Adrenal gland (tissue), 9 donors: ENCODE measurements at regions not wholly inside any gene's neighbourhood (a gene's known extent, or its start where the extent isn't known, plus 50 kb on each side); places are given as distances from the start of the nearest gene placed in this dataset.

ENCODE experiments used
- DNase-seq, 7 donors: peaks; one replicate each; pipeline ENCODE4 v3.0.0-alpha.2; 2019 to 2020
- H3K27ac ChIP-seq, 5 donors: fragments of 200-600 bp; sonication (generic) in 4 of 5; 1 replicate in 3 of 5; 2 replicates in 2 of 5; pipeline versions ENCODE4 v1.5.1 to v1.8.0; 2016 to 2020; ENCODE audit warnings: mild to moderate bottlenecking in 1 of 5
- H3K27me3 ChIP-seq: fragments of 200-600 bp; 2 replicates; pipeline ENCODE4 v1.8.0; 2021
- H3K36me3 ChIP-seq, 2 donors: fragments of 200-600 bp; replicated peaks in 1 of 2; 1 replicate in 1 of 2; 2 replicates in 1 of 2; pipeline versions ENCODE4 v1.5.1 to v1.8.0; 2018 to 2022
- H3K4me1 ChIP-seq, 2 donors: fragments of 200-600 bp; replicated peaks in 1 of 2; 1 replicate in 1 of 2; 2 replicates in 1 of 2; pipeline versions ENCODE4 v1.5.1 to v1.8.0; 2018 to 2021
- H3K4me3 ChIP-seq, 4 donors: fragments of 200-600 bp; sonication (generic) in 3 of 4; one replicate each; pipeline ENCODE4 v1.5.1; 2016 to 2018
- H3K9me3 ChIP-seq, 3 donors: fragments of 200-600 bp; sonication (generic) in 1 of 3; replicated peaks in 1 of 3; 1 replicate in 2 of 3; 2 replicates in 1 of 3; pipeline versions ENCODE4 v1.5.1 to v1.8.0; 2016 to 2021
- CTCF ChIP-seq, 6 experiments: fragments of 450-650 bp in 4 of 6; fragments of 200-600 bp in 2 of 6; sonication (generic) in 1 of 6; IDR thresholded peaks; 1 replicate in 5 of 6; 2 replicates in 1 of 6; pipeline versions ENCODE4 v1.5.1 to v1.8.0; 2016 to 2021; ENCODE audit warnings: antibody characterized with exemption in 6 of 6, mild to moderate bottlenecking in 2 of 6, moderate library complexity in 1 of 6
- POLR2A ChIP-seq, 2 donors: fragments of 450-650 bp; IDR thresholded peaks; one replicate each; pipeline ENCODE4 v1.6.1; 2017; ENCODE audit warnings: antibody characterized with exemption in 2 of 2, mild to moderate bottlenecking in 2 of 2, moderate library complexity in 1 of 2
- WGBS, 4 donors: extraction: QIAGEN DNeasy Blood & Tissue Kit in 2 of 4; methylation state at CpG; one replicate each; pipeline versions ENCODE4 v1.1.5 to v1.1.7; 2013 to 2017; 5-methylcytosine and 5-hydroxymethylcytosine counted together
- intact Hi-C, 2 donors: fragments of 100-400 bp; cut with DNase I; formaldehyde crosslinking; loops; one replicate each; pipeline versions ENCODE4 v1.14.1 to v1.15.0; 2022 to 2023
- donor health status: healthy with polysubstance abuse.
- donor health status: Bipolar disorder and iron deficiency.
- donor health status: DM: yes; HTN: yes; CAD: no.
- donor health status: DM: no; HTN: no; CAD: no.
- donor health status: DM: no; HTN: no; CAD: no.

DNA sequence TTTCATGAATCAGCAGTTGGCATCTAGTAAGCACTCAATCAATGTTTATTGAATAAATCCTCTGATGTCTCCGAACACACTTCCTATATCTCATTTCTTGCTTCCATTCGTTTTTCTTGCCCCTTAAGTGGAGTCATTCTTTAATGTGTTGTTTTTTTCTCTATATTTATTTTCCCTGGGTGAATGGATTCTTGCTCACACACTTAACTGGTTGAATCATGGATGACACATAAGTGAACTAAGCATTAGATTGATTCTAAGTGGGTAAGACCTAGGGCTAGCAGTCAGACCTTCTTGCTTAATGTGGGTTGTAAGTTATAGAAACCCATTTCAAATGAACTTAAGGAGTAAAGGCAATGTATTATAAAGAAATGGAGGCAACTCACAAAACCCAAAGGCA, 111.1 kb downstream of the RTL3 start:
- H3K4me3 ChIP-seq = no peak overlapping the region
- H3K27ac ChIP-seq = no peak overlapping the region
- TF ChIP-seq POLR2A (IDR thresholded peaks at IDR 0.05) (no peak), CTCF (IDR thresholded peaks at IDR 0.05) (no peak)
- H3K27me3 ChIP-seq = peaks cover 15% of the 10 kb centered on the region
- no peaks in the 10 kb centered on the region for H3K4me1 ChIP-seq
- 47 to 51% (median 50%) methylated on average over 2 of the region's 2 CpGs for WGBS, 4 donors
- no peak for DNase-seq
- intact Hi-C loops = no loop called here
- H3K9me3 ChIP-seq = no peaks in the 10 kb centered on the region
- no peaks in the 10 kb centered on the region for H3K36me3 ChIP-seq

DNA sequence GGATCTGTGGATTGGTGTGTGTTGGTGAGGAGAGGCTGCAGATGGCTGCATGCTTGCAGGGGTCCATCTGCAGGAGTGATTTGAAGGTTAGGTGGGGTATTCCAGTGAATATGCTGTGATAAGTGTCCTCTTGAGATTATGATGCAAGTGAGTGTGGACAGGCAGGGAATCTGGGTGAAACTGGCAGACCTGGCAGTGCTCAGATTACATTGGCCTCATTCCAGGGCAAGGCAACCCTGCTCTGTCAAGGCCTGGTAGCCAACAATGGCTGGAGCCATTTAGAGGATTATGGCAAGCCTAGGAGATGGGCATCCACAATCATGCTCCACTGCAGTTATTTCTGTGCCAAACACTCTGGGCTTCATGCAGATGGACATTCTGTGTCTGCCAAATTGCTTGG, 113.9 kb downstream of the RTL3 start:
- Histone ChIP-seq H3K4me3 (no peak overlapping the region), H3K27ac (no peak overlapping the region), H3K36me3 (no peaks in the 10 kb centered on the region), H3K4me1 (no peaks in the 10 kb centered on the region), H3K27me3 (peaks cover 15% of the 10 kb centered on the region), H3K9me3 (no peaks in the 10 kb centered on the region)
- TF ChIP-seq CTCF (IDR thresholded peaks at IDR 0.05) (no peak), POLR2A (IDR thresholded peaks at IDR 0.05) (no peak)
- intact Hi-C loops = no loop called here
- no peak for DNase-seq

DNA sequence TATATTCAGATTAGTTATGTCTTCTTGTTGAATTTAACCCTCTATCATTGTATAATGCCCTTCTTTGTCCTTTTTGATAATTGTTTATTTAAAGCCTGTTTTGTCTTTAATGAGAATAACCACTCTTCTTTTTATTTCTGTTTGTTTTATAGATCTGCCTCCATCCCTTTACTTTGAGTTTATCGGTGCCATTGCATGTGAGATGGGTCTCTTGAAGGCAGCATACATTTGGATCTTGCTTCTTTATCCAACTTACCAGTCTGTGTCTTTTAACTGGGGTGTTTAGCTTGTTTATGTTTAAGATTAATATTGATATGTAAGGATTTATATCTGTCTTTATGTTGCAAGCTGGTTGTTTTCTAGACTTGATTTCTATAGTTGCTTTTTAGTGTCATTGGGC, 115.8 kb downstream of the RTL3 start:
- TF ChIP-seq POLR2A (IDR thresholded peaks at IDR 0.05) (no peak), CTCF (IDR thresholded peaks at IDR 0.05) (no peak)
- intact Hi-C loops = no loop called here
- 92 to 97% (median 95%) methylated on average over 1 of the region's 1 CpG for WGBS, 4 donors

DNA sequence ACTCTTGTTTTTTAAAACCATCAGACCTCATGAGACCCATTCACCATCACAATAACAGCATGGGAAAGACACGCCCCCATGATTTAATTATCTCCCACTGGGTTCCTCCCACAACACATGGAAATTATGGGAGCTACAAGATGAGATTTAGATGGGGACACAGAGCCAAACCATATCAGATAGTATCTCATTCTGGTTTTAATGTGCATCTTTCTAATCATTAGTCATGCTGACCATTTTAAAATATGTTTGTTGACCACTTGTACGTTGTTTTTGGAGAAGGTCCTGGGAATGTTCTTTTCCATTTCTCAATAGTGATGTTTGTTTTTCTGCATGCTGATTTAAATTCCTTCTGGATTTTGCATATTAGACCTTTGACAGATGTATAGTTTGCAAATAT, 119.0 kb downstream of the RTL3 start:
- intact Hi-C loops = no loop called here
- no peaks in the 10 kb centered on the region for H3K36me3 ChIP-seq
- H3K4me1 ChIP-seq = no peaks in the 10 kb centered on the region
- H3K27ac ChIP-seq = no peak overlapping the region
- H3K4me3 ChIP-seq = no peak overlapping the region
- no peaks in the 10 kb centered on the region for H3K9me3 ChIP-seq
- DNase-seq = no peak
- WGBS, 4 donors = 42 to 79% (median 64%) methylated on average over 2 of the region's 2 CpGs
- no peak for TF ChIP-seq CTCF (IDR thresholded peaks at IDR 0.05)
- TF ChIP-seq POLR2A (IDR thresholded peaks at IDR 0.05) = no peak
- no peaks in the 10 kb centered on the region for H3K27me3 ChIP-seq

More for the DNA sequence above, 115.8 kb downstream of the RTL3 start:
- Histone ChIP-seq H3K9me3 (no peaks in the 10 kb centered on the region), H3K36me3 (no peaks in the 10 kb centered on the region), H3K27ac (no peak overlapping the region), H3K27me3 (peaks cover 12% of the 10 kb centered on the region), H3K4me1 (no peaks in the 10 kb centered on the region), H3K4me3 (no peak overlapping the region)
- no peak for DNase-seq
